Tibial nerve (tissue), 4 donors: ENCODE measurements at regions not wholly inside any gene's neighbourhood (a gene's known extent, or its start where the extent isn't known, plus 50 kb on each side); places are given as distances from the start of the nearest gene placed in this dataset.

Experiments used
- DNase-seq, 2 donors: peaks; one replicate each; pipeline ENCODE4 v3.0.0-alpha.2; 2019; ENCODE audit warnings: low spot score in 2 of 2
- H3K27ac ChIP-seq, 4 donors: fragments of 200-600 bp; sonication (generic) in 3 of 4; one replicate each; pipeline ENCODE4 v1.5.1; 2017 to 2019; ENCODE audit warnings: mild to moderate bottlenecking in 1 of 4
- H3K27me3 ChIP-seq, 2 donors: fragments of 200-600 bp; sonication (generic) in 1 of 2; one replicate each; pipeline versions ENCODE4 v1.5.1 to v1.6.0; 2017 to 2019
- H3K36me3 ChIP-seq, 3 donors: fragments of 200-600 bp; sonication (generic); one replicate each; pipeline ENCODE4 v1.5.1; 2018 to 2019
- H3K4me1 ChIP-seq, 4 donors: fragments of 200-600 bp; sonication (generic) in 3 of 4; one replicate each; pipeline ENCODE4 v1.5.1; 2017 to 2019
- H3K4me3 ChIP-seq, 4 donors: fragments of 200-600 bp; sonication (generic) in 3 of 4; one replicate each; pipeline ENCODE4 v1.5.1; 2017 to 2019; ENCODE audit warnings: mild to moderate bottlenecking in 1 of 4, moderate library complexity in 1 of 4
- H3K9me3 ChIP-seq, 4 donors: fragments of 200-600 bp; sonication (generic) in 3 of 4; one replicate each; pipeline ENCODE4 v1.5.1; 2017 to 2019
- CTCF ChIP-seq, 5 experiments: fragments of 200-600 bp in 3 of 5; fragments of 450-650 bp in 2 of 5; sonication (generic) in 3 of 5; IDR thresholded peaks; one replicate each; pipeline ENCODE4 v1.5.1; 2016 to 2019; ENCODE audit warnings: antibody characterized with exemption in 5 of 5, mild to moderate bottlenecking in 3 of 5, moderate library complexity in 2 of 5
- EP300 ChIP-seq, 2 donors: sonication (generic); formaldehyde crosslinking; IDR thresholded peaks; one replicate each; pipeline ENCODE4 v1.6.1; 2017; ENCODE audit warnings: antibody characterized with exemption in 2 of 2, mild to moderate bottlenecking in 1 of 2
- POLR2A ChIP-seq, 2 donors: fragments of 450-650 bp; IDR thresholded peaks; one replicate each; pipeline ENCODE4 v1.6.1; 2017; ENCODE audit warnings: antibody characterized with exemption in 2 of 2, mild to moderate bottlenecking in 2 of 2, moderate library complexity in 2 of 2
- WGBS, 2 donors: methylation state at CpG; one replicate each; pipeline ENCODE4 v1.1.5; 2018; 5-methylcytosine and 5-hydroxymethylcytosine counted together

GRCh38 chr18:66159451-66159850 lies 408.6 kb downstream of the CDH7 start:
- Histone ChIP-seq H3K9me3 (peaks cover 0 to 3% (median 0%) of the 10 kb centered on the region in 4 donors), H3K36me3 (no peaks in the 10 kb centered on the region), H3K27ac (no peak overlapping the region), H3K27me3 (no peaks in the 10 kb centered on the region), H3K4me3 (no peak overlapping the region), H3K4me1 (no peaks in the 10 kb centered on the region)
- WGBS, 2 donors = 85 to 89% methylated on average over 1 of the region's 1 CpG
- no peak for DNase-seq
- TF ChIP-seq POLR2A (IDR thresholded peaks at IDR 0.05) (no peak), CTCF (IDR thresholded peaks at IDR 0.05) (no peak), EP300 (IDR thresholded peaks at IDR 0.05) (no peak)

GRCh38 chr18:66156946-66157687 lies 406.3 kb downstream of the CDH7 start:
- H3K4me3 ChIP-seq = no peak overlapping the region

GRCh38 chr18:66150650-66151049 lies 399.8 kb downstream of the CDH7 start:
- no peak overlapping the region for H3K27ac ChIP-seq
- no peaks in the 10 kb centered on the region for H3K4me1 ChIP-seq
- H3K9me3 ChIP-seq = no peaks in the 10 kb centered on the region
- H3K36me3 ChIP-seq = no peaks in the 10 kb centered on the region
- WGBS, 2 donors = 81 to 85% methylated on average over 1 of the region's 1 CpG
- DNase-seq = no peak
- H3K4me3 ChIP-seq = no peak overlapping the region
- no peaks in the 10 kb centered on the region for H3K27me3 ChIP-seq
- no peak for TF ChIP-seq EP300 (IDR thresholded peaks at IDR 0.05)
- TF ChIP-seq POLR2A (IDR thresholded peaks at IDR 0.05) = no peak
- no peak for TF ChIP-seq CTCF (IDR thresholded peaks at IDR 0.05)

More at GRCh38 chr18:66156946-66157687, 406.3 kb downstream of the CDH7 start:
- Histone ChIP-seq H3K4me1 (no peaks in the 10 kb centered on the region), H3K36me3 (no peaks in the 10 kb centered on the region), H3K27me3 (no peaks in the 10 kb centered on the region), H3K27ac (no peak overlapping the region), H3K9me3 (no peaks in the 10 kb centered on the region)
- no peak for DNase-seq
- TF ChIP-seq EP300 (IDR thresholded peaks at IDR 0.05) = no peak
- TF ChIP-seq POLR2A (IDR thresholded peaks at IDR 0.05) = no peak
- TF ChIP-seq CTCF (IDR thresholded peaks at IDR 0.05) = no peak

GRCh38 chr18:66143029-66143428 lies 392.2 kb downstream of the CDH7 start:
- no peak for DNase-seq
- no peak for TF ChIP-seq CTCF (IDR thresholded peaks at IDR 0.05)
- no peak for TF ChIP-seq POLR2A (IDR thresholded peaks at IDR 0.05)
- TF ChIP-seq EP300 (IDR thresholded peaks at IDR 0.05) = no peak
- H3K27me3 ChIP-seq = no peaks in the 10 kb centered on the region
- H3K27ac ChIP-seq = no peak overlapping the region
- no peaks in the 10 kb centered on the region for H3K4me1 ChIP-seq
- WGBS, 2 donors = 74 to 79% methylated on average over 2 of the region's 2 CpGs
- no peak overlapping the region for H3K4me3 ChIP-seq
- H3K36me3 ChIP-seq = no peaks in the 10 kb centered on the region
- H3K9me3 ChIP-seq = no peaks in the 10 kb centered on the region

GRCh38 chr18:66141716-66142115 lies 390.9 kb downstream of the CDH7 start:
- Histone ChIP-seq H3K4me1 (no peaks in the 10 kb centered on the region), H3K27ac (no peak overlapping the region), H3K4me3 (no peak overlapping the region), H3K27me3 (no peaks in the 10 kb centered on the region), H3K9me3 (no peaks in the 10 kb centered on the region), H3K36me3 (no peaks in the 10 kb centered on the region)
- 91 to 94% methylated on average over 4 of the region's 4 CpGs for WGBS, 2 donors
- DNase-seq = no peak
- TF ChIP-seq CTCF (IDR thresholded peaks at IDR 0.05) (no peak), POLR2A (IDR thresholded peaks at IDR 0.05) (no peak), EP300 (IDR thresholded peaks at IDR 0.05) (no peak)
